Ectodermal cell (in vitro differentiated cells): ENCODE measurements at regions not wholly inside any gene's neighbourhood (a gene's known extent, or its start where the extent isn't known, plus 50 kb on each side); places are given as distances from the start of the nearest gene placed in this dataset.
"Not testable (repeated sequence)": the region's sequence is repeated elsewhere in the genome, so short reads cannot be mapped to it uniquely, and the experiment has no call there.

Experiments used
- H3K27ac ChIP-seq: 2 replicates; pipeline ENCODE4 v1.7.0; 2013; ENCODE audit warnings: mild to moderate bottlenecking, low read depth, low read length; ENCODE audit not compliant: insufficient read depth, poor library complexity, severe bottlenecking
- H3K27me3 ChIP-seq: 2 replicates; pipeline ENCODE4 v1.7.0; 2013; ENCODE audit warnings: mild to moderate bottlenecking, low read length; ENCODE audit not compliant: insufficient read depth, control insufficient read depth, poor library complexity, severe bottlenecking
- H3K36me3 ChIP-seq: one replicate; pipeline ENCODE4 v1.7.0; 2013; ENCODE audit warnings: low read length; ENCODE audit not compliant: control insufficient read depth, insufficient read depth
- H3K4me1 ChIP-seq: one replicate; pipeline ENCODE4 v1.7.0; 2013; ENCODE audit warnings: low read length; ENCODE audit not compliant: control insufficient read depth, insufficient read depth
- H3K4me3 ChIP-seq: 2 replicates; pipeline ENCODE4 v1.7.0; 2013; ENCODE audit warnings: low read depth, low read length, control low read depth; ENCODE audit not compliant: insufficient read depth
- H3K9me3 ChIP-seq: 2 replicates; pipeline ENCODE4 v1.7.0; 2013; ENCODE audit warnings: mild to moderate bottlenecking, low read length, moderate library complexity; ENCODE audit not compliant: control insufficient read depth
- WGBS, 2 experiments: methylation state at CpG; one replicate each; pipeline ENCODE4 v1.1.7; 2013; ENCODE audit warnings: missing lambda C conversion rate in 2 of 2; 5-methylcytosine and 5-hydroxymethylcytosine counted together

- 13% methylated on average over 1 of the region's 1 CpG; no CpG with 5 or more reads in 1 of the 2 experiments for WGBS, 2 experiments
- H3K4me3 ChIP-seq, H3K9me3 ChIP-seq, H3K27me3 ChIP-seq, H3K27ac ChIP-seq, H3K4me1 ChIP-seq, H3K36me3 ChIP-seq: not testable (repeated sequence)
Observed at GRCh38 chr2:153246636-153247035, 231.9 kb downstream of the RPRM start.

- Histone ChIP-seq H3K9me3 (no peaks in the 10 kb centered on the region), H3K4me3 (no peak overlapping the region), H3K27me3 (no peaks in the 10 kb centered on the region), H3K4me1 (no peaks in the 10 kb centered on the region), H3K36me3 (no peaks in the 10 kb centered on the region), H3K27ac (no peak overlapping the region)
- 100% methylated on average over 1 of the region's 1 CpG for WGBS, 2 experiments
Observed at GRCh38 chr2:153235516-153235915, 243.0 kb downstream of the RPRM start.

GRCh38 chr2:153232464-153232863 lies 246.1 kb downstream of the RPRM start:
- WGBS, 2 experiments, result 97 to 100% methylated on average over 1 to 2 of the region's 2 CpGs
- Histone ChIP-seq H3K9me3 (no peaks in the 10 kb centered on the region), H3K4me3 (no peak overlapping the region), H3K4me1 (no peaks in the 10 kb centered on the region), H3K27me3 (no peaks in the 10 kb centered on the region), H3K27ac (no peak overlapping the region), H3K36me3 (no peaks in the 10 kb centered on the region)

GRCh38 chr2:153230977-153231376 lies 247.6 kb downstream of the RPRM start:
- H3K27ac ChIP-seq, result no peak overlapping the region
- H3K9me3 ChIP-seq, result no peaks in the 10 kb centered on the region
- WGBS, 2 experiments, result 94 to 97% methylated on average over 5 of the region's 5 CpGs
- H3K4me1 ChIP-seq, result no peaks in the 10 kb centered on the region
- H3K27me3 ChIP-seq, result no peaks in the 10 kb centered on the region
- H3K36me3 ChIP-seq, result no peaks in the 10 kb centered on the region
- no peak overlapping the region for H3K4me3 ChIP-seq

GRCh38 chr2:153228904-153229303 lies 249.7 kb downstream of the RPRM start:
- Histone ChIP-seq H3K27me3 (no peaks in the 10 kb centered on the region), H3K27ac (no peak overlapping the region), H3K4me3 (no peak overlapping the region), H3K9me3 (no peaks in the 10 kb centered on the region), H3K36me3 (no peaks in the 10 kb centered on the region), H3K4me1 (no peaks in the 10 kb centered on the region)

- Histone ChIP-seq H3K9me3 (no peaks in the 10 kb centered on the region), H3K27me3 (no peaks in the 10 kb centered on the region), H3K4me3 (no peak overlapping the region), H3K27ac (no peak overlapping the region), H3K36me3 (no peaks in the 10 kb centered on the region), H3K4me1 (no peaks in the 10 kb centered on the region)
- WGBS, 2 experiments, result 80 to 92% methylated on average over 2 of the region's 2 CpGs
Observed at GRCh38 chr2:153227981-153228380, 250.6 kb downstream of the RPRM start.

GRCh38 chr2:153222231-153223165 lies 256.1 kb downstream of the RPRM start:
- WGBS, 2 experiments, result 96 to 97% methylated on average over 21 to 26 of the region's 27 CpGs

GRCh38 chr2:153221506-153221905 lies 257.1 kb downstream of the RPRM start:
- H3K4me1 ChIP-seq, result no peaks in the 10 kb centered on the region

More at GRCh38 chr2:153222231-153223165, 256.1 kb downstream of the RPRM start:
- Histone ChIP-seq H3K27ac (no peak overlapping the region), H3K4me1 (no peaks in the 10 kb centered on the region), H3K4me3 (no peak overlapping the region), H3K9me3 (no peaks in the 10 kb centered on the region), H3K36me3 (no peaks in the 10 kb centered on the region), H3K27me3 (no peaks in the 10 kb centered on the region)

GRCh38 chr2:153221087-153221486 lies 257.5 kb downstream of the RPRM start:
- Histone ChIP-seq H3K4me3 (no peak overlapping the region), H3K9me3 (no peaks in the 10 kb centered on the region), H3K36me3 (no peaks in the 10 kb centered on the region), H3K27me3 (no peaks in the 10 kb centered on the region), H3K4me1 (no peaks in the 10 kb centered on the region), H3K27ac (no peak overlapping the region)
- WGBS, 2 experiments, result 91 to 95% methylated on average over 7 to 9 of the region's 9 CpGs

More at GRCh38 chr2:153221506-153221905, 257.1 kb downstream of the RPRM start:
- H3K27ac ChIP-seq, result no peak overlapping the region
- H3K9me3 ChIP-seq, result no peaks in the 10 kb centered on the region
- H3K4me3 ChIP-seq, result no peak overlapping the region
- no peaks in the 10 kb centered on the region for H3K36me3 ChIP-seq
- H3K27me3 ChIP-seq, result no peaks in the 10 kb centered on the region
- 96 to 97% methylated on average over 11 of the region's 11 CpGs for WGBS, 2 experiments

GRCh38 chr2:153218851-153219250 lies 259.7 kb downstream of the RPRM start:
- no peak overlapping the region for H3K4me3 ChIP-seq
- H3K36me3 ChIP-seq, result no peaks in the 10 kb centered on the region
- H3K27me3 ChIP-seq, result no peaks in the 10 kb centered on the region
- H3K27ac ChIP-seq, result no peak overlapping the region
- H3K9me3 ChIP-seq, result no peaks in the 10 kb centered on the region
- H3K4me1 ChIP-seq, result no peaks in the 10 kb centered on the region
